Breast epithelium (tissue), 4 donors: ENCODE measurements at regions not wholly inside any gene's neighbourhood (a gene's known extent, or its start where the extent isn't known, plus 50 kb on each side); places are given as distances from the start of the nearest gene placed in this dataset.

ENCODE experiments used
- DNase-seq, 2 donors: peaks; one replicate each; pipeline ENCODE4 v3.0.0-alpha.2; 2019; ENCODE audit warnings: low spot score in 2 of 2
- H3K27ac ChIP-seq, 2 donors: fragments of 200-600 bp; sonication (generic) in 1 of 2; one replicate each; pipeline ENCODE4 v1.5.1; 2016 to 2019; ENCODE audit warnings: mild to moderate bottlenecking in 1 of 2
- H3K27me3 ChIP-seq, 2 donors: fragments of 200-600 bp; sonication (generic) in 1 of 2; one replicate each; pipeline versions ENCODE4 v1.5.1 to v1.6.0; 2017 to 2019; ENCODE audit warnings: control low read depth in 1 of 2, mild to moderate bottlenecking in 1 of 2
- H3K36me3 ChIP-seq: fragments of 200-600 bp; one replicate; pipeline ENCODE4 v1.5.1; 2019
- H3K4me1 ChIP-seq, 2 donors: fragments of 200-600 bp; sonication (generic); one replicate each; pipeline ENCODE4 v1.5.1; 2016 to 2019; ENCODE audit warnings: control low read depth in 1 of 2
- H3K4me3 ChIP-seq, 3 donors: fragments of 200-600 bp; sonication (generic); 1 replicate in 2 of 3; 2 replicates in 1 of 3; pipeline ENCODE4 v1.5.1; 2016 to 2019; ENCODE audit warnings: mild to moderate bottlenecking in 3 of 3, moderate library complexity in 2 of 3
- H3K9me3 ChIP-seq, 2 donors: fragments of 200-600 bp; sonication (generic) in 1 of 2; one replicate each; pipeline ENCODE4 v1.5.1; 2016 to 2019; ENCODE audit warnings: control low read depth in 1 of 2
- POLR2A ChIP-seq: fragments of 450-650 bp; IDR thresholded peaks from one replicate; pipeline ENCODE4 v1.6.1; 2016; ENCODE audit warnings: antibody characterized with exemption, mild to moderate bottlenecking, moderate library complexity
- POLR2AphosphoS5 ChIP-seq, 3 donors: sonication (generic); formaldehyde crosslinking; IDR thresholded peaks; one replicate each; pipeline ENCODE4 v1.6.1; 2017; ENCODE audit warnings: antibody characterized with exemption in 3 of 3
- intact Hi-C: fragments of 100-400 bp; cut with DNase I; formaldehyde crosslinking; loops from one replicate; pipeline ENCODE4 v1.15.1; 2023; ENCODE audit warnings: low total_unique reads
- TF ChIP-seq, protein P1 (sequence below), 3 donors: fragments of 450-650 bp; IDR thresholded peaks; one replicate each; pipeline ENCODE4 v1.5.1; 2016 to 2017; ENCODE audit warnings: antibody characterized with exemption in 3 of 3, mild to moderate bottlenecking in 3 of 3, moderate library complexity in 3 of 3

DNA sequence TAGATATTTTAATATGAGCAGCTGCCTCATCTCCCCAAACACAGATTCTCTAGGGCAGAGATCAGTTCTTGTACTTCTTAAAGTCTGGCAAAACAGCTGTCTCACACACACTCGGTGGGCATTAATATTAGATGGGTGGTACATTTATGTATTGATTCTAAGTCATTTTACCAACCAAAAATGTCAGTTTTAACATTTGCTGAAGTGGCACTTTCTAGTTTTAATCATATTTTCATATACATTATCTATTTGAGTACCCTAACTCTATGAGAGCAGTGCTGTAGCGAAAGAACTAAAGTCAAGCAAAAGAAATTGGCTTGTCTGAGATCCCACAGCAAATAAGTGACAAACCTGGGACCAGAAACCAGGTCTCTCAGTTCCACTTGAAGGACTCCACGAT is 134.5 kb upstream of the SPRY1 start:
- no peaks in the 10 kb centered on the region for H3K36me3 ChIP-seq
- DNase-seq: no peak
- TF ChIP-seq POLR2A (no peak), POLR2AphosphoS5 (IDR thresholded peaks at IDR 0.05) (no peak)
- TF ChIP-seq, protein P1, sequence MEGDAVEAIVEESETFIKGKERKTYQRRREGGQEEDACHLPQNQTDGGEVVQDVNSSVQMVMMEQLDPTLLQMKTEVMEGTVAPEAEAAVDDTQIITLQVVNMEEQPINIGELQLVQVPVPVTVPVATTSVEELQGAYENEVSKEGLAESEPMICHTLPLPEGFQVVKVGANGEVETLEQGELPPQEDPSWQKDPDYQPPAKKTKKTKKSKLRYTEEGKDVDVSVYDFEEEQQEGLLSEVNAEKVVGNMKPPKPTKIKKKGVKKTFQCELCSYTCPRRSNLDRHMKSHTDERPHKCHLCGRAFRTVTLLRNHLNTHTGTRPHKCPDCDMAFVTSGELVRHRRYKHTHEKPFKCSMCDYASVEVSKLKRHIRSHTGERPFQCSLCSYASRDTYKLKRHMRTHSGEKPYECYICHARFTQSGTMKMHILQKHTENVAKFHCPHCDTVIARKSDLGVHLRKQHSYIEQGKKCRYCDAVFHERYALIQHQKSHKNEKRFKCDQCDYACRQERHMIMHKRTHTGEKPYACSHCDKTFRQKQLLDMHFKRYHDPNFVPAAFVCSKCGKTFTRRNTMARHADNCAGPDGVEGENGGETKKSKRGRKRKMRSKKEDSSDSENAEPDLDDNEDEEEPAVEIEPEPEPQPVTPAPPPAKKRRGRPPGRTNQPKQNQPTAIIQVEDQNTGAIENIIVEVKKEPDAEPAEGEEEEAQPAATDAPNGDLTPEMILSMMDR (IDR thresholded peaks at IDR 0.05): no peak
- no peaks in the 10 kb centered on the region for H3K4me1 ChIP-seq
- intact Hi-C loops: no loop called here
- H3K4me3 ChIP-seq: no peak overlapping the region
- no peaks in the 10 kb centered on the region for H3K27me3 ChIP-seq
- H3K27ac ChIP-seq: no peak overlapping the region
- no peaks in the 10 kb centered on the region for H3K9me3 ChIP-seq

DNA sequence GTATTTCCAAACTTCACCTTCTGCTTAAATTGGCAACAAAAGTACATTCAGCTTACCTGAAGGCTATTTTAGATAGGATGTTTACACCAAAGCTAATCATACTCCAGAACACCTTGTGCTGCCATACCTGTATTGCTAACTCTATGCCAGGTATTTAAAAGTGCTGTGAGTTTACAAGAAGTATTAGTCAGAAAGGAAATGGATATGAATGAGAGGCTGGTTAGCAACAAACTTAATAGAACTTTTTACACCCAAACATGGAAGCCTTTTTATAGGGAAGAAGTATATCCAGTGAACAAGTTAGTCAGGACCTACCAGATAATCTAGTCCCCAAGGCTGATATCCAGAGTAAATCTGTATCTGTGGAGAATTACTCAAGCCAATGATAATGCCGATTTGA is 131.2 kb upstream of the SPRY1 start:
- Histone ChIP-seq H3K27ac (peak overlapping the region; percentile 16 to 48), H3K36me3 (no peaks in the 10 kb centered on the region), H3K27me3 (no peaks in the 10 kb centered on the region), H3K4me3 (no peak overlapping the region), H3K4me1 (no peaks in the 10 kb centered on the region), H3K9me3 (no peaks in the 10 kb centered on the region)
- TF ChIP-seq POLR2A (no peak), POLR2AphosphoS5 (IDR thresholded peaks at IDR 0.05) (no peak)
- TF ChIP-seq, protein P1 (IDR thresholded peaks at IDR 0.05): no peak
- intact Hi-C loops: no loop called here
- DNase-seq: no peak

DNA sequence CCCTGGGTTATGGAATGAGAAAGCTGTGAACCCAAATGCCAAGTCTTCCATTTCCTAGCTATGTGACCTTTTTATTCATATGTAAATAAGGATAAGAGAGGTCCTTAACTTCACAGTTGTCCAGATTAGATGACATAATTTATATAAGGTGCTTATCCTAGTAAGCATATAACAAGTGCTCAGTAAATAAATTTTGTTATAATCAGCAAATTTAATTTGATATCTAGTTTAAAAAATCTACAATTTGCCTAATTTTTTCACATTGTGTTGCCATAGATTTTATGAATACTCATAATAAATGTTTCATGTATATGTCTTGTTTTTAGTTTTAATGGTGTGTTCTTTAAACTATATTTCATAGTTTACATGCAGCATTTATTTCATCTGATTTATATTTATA is 130.4 kb upstream of the SPRY1 start:
- Histone ChIP-seq H3K27me3 (no peaks in the 10 kb centered on the region), H3K4me3 (no peak overlapping the region), H3K36me3 (no peaks in the 10 kb centered on the region), H3K4me1 (no peaks in the 10 kb centered on the region), H3K27ac (no peak overlapping the region), H3K9me3 (no peaks in the 10 kb centered on the region)
- DNase-seq: no peak
- no peak for TF ChIP-seq POLR2AphosphoS5 (IDR thresholded peaks at IDR 0.05)
- TF ChIP-seq, protein P1 (IDR thresholded peaks at IDR 0.05): no peak
- TF ChIP-seq POLR2A: no peak
- intact Hi-C loops: no loop called here

DNA sequence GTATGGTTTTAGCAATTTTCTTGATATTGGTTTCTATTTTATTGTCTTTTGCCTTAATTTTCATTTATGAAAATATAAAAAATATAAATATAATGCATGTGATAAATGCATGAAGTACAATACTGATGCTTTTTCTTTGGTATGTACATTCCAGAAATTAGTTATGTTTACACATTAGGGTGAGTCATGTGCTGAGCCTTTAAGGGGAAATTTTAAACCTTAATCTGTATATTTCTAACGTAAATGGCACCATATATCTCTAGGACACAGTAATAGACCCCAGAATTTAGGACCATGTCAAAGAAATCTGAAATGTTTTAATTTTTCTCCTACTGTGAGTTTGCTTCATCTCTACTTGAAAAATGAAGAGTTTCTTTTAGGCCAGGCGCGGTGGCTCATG is 117.8 kb upstream of the SPRY1 start:
- no peak overlapping the region for H3K27ac ChIP-seq
- TF ChIP-seq POLR2AphosphoS5 (IDR thresholded peaks at IDR 0.05): no peak
- TF ChIP-seq, protein P1 (IDR thresholded peaks at IDR 0.05): no peak
- TF ChIP-seq POLR2A: no peak
- DNase-seq: no peak
- H3K4me1 ChIP-seq: no peaks in the 10 kb centered on the region
- H3K4me3 ChIP-seq: no peak overlapping the region
- H3K9me3 ChIP-seq: no peaks in the 10 kb centered on the region
- H3K36me3 ChIP-seq: no peaks in the 10 kb centered on the region
- intact Hi-C loops: no loop called here
- no peaks in the 10 kb centered on the region for H3K27me3 ChIP-seq

DNA sequence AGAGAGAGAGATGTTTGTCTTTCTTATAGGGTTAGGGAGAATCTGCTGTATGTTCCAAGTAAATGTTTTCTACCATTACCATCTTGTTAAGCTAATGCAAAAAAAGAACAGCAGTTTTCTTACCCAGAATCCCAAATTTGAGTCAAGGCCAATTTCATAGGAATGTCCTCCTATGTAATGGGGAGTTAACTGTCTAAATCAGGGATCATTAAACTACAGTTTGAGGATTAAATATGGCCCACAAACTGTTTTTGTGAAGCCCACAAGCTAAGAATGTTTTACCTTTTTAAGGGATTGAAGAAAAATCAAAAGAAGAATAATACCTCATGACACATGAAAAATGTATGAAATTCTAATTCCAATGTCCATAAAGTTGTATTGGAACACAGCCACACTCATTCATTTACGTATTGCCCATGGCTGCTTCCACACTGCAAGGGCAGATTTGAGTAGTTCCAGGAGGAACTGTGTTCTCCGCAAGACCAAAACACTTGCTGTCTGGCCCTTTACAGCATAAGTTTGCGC is 113.2 kb upstream of the SPRY1 start:
- Histone ChIP-seq H3K4me1 (no peaks in the 10 kb centered on the region), H3K27me3 (no peaks in the 10 kb centered on the region), H3K36me3 (no peaks in the 10 kb centered on the region), H3K9me3 (no peaks in the 10 kb centered on the region), H3K27ac (no peak overlapping the region), H3K4me3 (no peak overlapping the region)
- intact Hi-C loops: no loop called here
- no peak for DNase-seq
- TF ChIP-seq POLR2AphosphoS5 (IDR thresholded peaks at IDR 0.05) (no peak), POLR2A (no peak)
- TF ChIP-seq, protein P1 (IDR thresholded peaks at IDR 0.05): no peak
